ENCODE measurements at regions not wholly inside any gene's neighbourhood (a gene's known extent, or its start where the extent isn't known, plus 50 kb on each side); places are given as distances from the start of the nearest gene placed in this dataset.

- TF ChIP-seq CTCF (IDR thresholded peaks at IDR 0.05) (no peak), POLR2AphosphoS5 (IDR thresholded peaks at IDR 0.05) (no peak)
Observed at GRCh38 chr11:134925432-134925831, 513.4 kb upstream of the B3GAT1 start.

All from prostate gland (tissue), 2 donors.